NCI-H1436 (cell line): ENCODE measurements at regions not wholly inside any gene's neighbourhood (a gene's known extent, or its start where the extent isn't known, plus 50 kb on each side); places are given as distances from the start of the nearest gene placed in this dataset.
A peak's percentile ranks its signal among the peaks of the same experiment; 100 is the strongest.
"Not testable (repeated sequence)": the region's sequence is repeated elsewhere in the genome, so short reads cannot be mapped to it uniquely, and the experiment has no call there.

Source experiments
- DNase-seq: peaks from one replicate; lab custom pipeline; 2025; lab: John Stamatoyannopoulos, UW

GRCh38 chr2:107461301-107461700 is 365.4 kb upstream of the RGPD4 start:
- no peak for DNase-seq

- DNase-seq = no peak
Measured at GRCh38 chr2:107462181-107462580, 364.5 kb upstream of the RGPD4 start.

GRCh38 chr2:107466241-107466640 is 360.5 kb upstream of the RGPD4 start:
- no peak for DNase-seq

GRCh38 chr2:107466984-107467773 is 359.5 kb upstream of the RGPD4 start:
- DNase-seq = no peak

GRCh38 chr2:107469437-107469995 is 357.2 kb upstream of the RGPD4 start:
- no peak for DNase-seq

GRCh38 chr2:107473150-107473549 is 353.5 kb upstream of the RGPD4 start:
- DNase-seq = no peak

- DNase-seq = no peak
Measured at GRCh38 chr2:107475859-107476258, 350.8 kb upstream of the RGPD4 start.

- DNase-seq = no peak
Measured at GRCh38 chr2:107502539-107502938, 324.2 kb upstream of the RGPD4 start.

GRCh38 chr2:107511970-107512789 is 314.5 kb upstream of the RGPD4 start:
- peak; percentile 50 for DNase-seq

- DNase-seq = no peak
Measured at GRCh38 chr2:107525406-107525805, 301.3 kb upstream of the RGPD4 start.

- DNase-seq = no peak
Measured at GRCh38 chr2:107529146-107529545, 297.5 kb upstream of the RGPD4 start.

GRCh38 chr2:107530046-107530445 is 296.6 kb upstream of the RGPD4 start:
- no peak for DNase-seq

GRCh38 chr2:107534926-107535325 is 291.8 kb upstream of the RGPD4 start:
- DNase-seq = no peak

GRCh38 chr2:107535905-107536689 is 290.6 kb upstream of the RGPD4 start:
- not testable (repeated sequence) for DNase-seq

- DNase-seq = no peak
Measured at GRCh38 chr2:107542314-107542740, 284.4 kb upstream of the RGPD4 start.

GRCh38 chr2:107543793-107544192 is 282.9 kb upstream of the RGPD4 start:
- DNase-seq = no peak

GRCh38 chr2:107545066-107545465 is 281.6 kb upstream of the RGPD4 start:
- no peak for DNase-seq

GRCh38 chr2:107545851-107546250 is 280.8 kb upstream of the RGPD4 start:
- DNase-seq = no peak

GRCh38 chr2:107548216-107548615 is 278.5 kb upstream of the RGPD4 start:
- DNase-seq = no peak

GRCh38 chr2:107553046-107553445 is 273.6 kb upstream of the RGPD4 start:
- no peak for DNase-seq

GRCh38 chr2:107553539-107553938 is 273.2 kb upstream of the RGPD4 start:
- no peak for DNase-seq

GRCh38 chr2:107556038-107556627 is 270.6 kb upstream of the RGPD4 start:
- no peak for DNase-seq
